ENCODE measurements at regions not wholly inside any gene's neighbourhood (a gene's known extent, or its start where the extent isn't known, plus 50 kb on each side); places are given as distances from the start of the nearest gene placed in this dataset.

GRCh38 chr6:15892369-15892768 lies 229.5 kb upstream of the DTNBP1 start:
- TF ChIP-seq CTCF (IDR thresholded peaks at IDR 0.05) (no peak), POLR2A (IDR thresholded peaks at IDR 0.05) (no peak)

Data from body of pancreas (tissue), 4 donors.